Right renal cortex interstitium (tissue), 3 donors: ENCODE measurements at regions not wholly inside any gene's neighbourhood (a gene's known extent, or its start where the extent isn't known, plus 50 kb on each side); places are given as distances from the start of the nearest gene placed in this dataset.
"Not testable (repeated sequence)": the region's sequence is repeated elsewhere in the genome, so short reads cannot be mapped to it uniquely, and the experiment has no call there.

ENCODE experiments used
- DNase-seq, 3 donors: peaks; one replicate each; pipeline ENCODE4 v3.0.0-alpha.2; 2013; ENCODE audit warnings: low read depth in 3 of 3, low spot score in 2 of 3

DNA sequence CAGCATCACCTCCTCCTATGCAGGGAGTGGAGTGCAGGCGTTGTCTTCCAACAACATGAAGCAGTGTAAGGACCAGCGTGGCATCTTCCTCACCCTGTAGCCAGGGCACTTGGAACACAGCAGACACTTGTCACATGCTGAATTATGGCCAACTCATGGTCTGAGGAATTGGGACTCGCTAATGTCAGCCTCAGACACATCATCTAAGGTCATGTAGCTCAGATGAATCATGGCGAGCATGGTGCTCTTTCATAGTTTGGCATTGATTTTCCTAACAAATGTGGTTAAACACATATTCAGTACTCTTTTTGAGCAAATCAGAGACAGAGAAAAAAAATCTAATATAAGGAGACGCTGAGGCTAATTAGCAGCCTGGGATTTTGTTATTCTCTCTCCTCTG is 99.6 kb upstream of the SGCG start:
- DNase-seq = no peak

DNA sequence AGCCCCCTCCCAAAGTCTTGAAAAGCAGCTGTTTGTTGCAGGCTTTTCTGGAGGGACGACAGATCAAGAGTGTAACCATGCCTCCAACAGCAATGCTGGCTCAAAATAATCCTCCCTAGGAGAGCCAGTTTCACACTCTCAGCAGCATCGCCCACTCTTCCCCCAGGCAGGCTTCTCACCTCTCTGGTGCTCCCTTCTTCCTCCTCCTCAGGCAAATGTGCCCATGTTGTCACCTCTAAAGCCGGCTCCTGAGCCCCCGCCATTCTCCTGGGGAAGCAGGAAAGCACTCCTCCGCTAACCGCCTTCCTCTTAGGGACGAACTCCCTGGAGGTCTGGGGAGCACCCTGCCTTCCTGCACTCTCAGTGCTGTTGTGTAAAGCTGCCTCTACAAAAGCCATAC is 98.9 kb upstream of the SGCG start:
- no peak for DNase-seq

- no peak for DNase-seq
These were observed 93.7 kb upstream of the SGCG start for GRCh38 chr13:23086968-23087623.

DNA sequence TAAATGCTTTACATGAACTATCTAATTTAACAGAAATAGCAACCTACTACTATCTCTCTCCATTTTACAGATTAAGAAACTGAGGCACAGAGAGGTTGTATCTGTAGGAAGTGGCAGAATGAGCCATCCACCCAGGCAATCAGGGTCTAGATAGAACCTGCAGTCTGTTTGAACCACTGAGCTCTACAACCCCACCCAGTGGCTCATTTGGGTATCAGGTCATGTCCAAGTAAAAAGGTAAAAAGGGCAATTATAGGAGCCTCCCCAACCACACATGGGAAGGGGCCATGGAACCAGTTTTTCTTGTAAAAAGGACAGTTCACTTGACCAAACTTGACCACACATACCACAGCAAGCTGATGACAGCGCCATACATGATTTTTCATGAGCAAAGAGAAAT is 92.9 kb upstream of the SGCG start:
- DNase-seq = no peak

DNA sequence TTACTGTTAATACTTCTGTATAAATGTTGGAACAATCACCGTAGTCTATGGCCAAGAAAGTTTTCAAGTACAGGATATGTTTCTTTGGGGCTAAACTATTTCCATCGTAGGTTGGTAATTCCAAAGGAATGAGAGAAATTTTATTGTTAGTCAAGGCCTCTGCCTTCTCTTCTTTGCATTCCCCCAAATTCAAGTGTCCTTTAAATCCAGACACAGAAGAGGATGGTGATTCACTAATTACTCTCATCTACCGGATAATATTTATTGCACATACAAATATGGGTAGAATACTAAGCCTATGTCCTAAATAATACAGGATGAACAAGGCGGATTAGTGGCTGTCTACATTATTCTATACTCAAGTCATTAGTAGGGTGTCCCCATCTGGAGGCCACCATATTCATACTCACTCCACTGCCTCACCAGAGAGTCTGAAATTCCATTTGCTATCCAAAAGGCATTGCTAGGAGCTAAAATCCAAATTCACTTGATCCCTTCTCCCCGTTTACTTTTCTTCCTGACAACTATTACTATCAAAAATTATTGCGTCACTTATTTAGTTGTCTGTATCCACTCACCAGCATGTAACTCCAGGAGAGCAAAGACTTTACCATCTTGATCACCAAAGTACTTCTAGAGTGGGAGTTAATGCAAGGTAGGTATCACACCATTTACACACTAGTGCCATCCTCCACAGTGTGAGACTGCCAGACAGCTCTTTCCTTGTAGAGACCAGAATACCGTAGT is 82.4 kb upstream of the SGCG start:
- no peak for DNase-seq

DNA sequence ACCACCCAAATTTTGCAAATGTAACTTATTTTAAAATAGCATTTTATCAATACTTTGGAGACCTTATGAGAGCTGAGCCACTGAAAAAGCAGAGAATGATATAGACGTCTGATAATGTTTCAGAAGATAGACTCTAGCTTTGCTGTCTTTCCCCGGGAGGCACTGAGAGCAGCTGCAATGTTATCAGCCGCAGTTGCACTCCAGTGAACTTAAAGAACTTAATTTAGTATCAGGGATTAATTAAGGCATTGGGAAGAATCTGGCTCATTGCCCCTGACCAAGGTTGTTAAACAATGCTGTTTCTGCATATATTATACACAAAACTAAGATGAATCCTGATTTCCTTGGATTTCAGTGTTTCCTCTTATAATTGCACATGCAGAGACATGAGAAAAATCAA is 75.7 kb upstream of the SGCG start:
- DNase-seq = no peak

- no peak for DNase-seq
These were observed 73.1 kb upstream of the SGCG start for GRCh38 chr13:23107665-23108064.

GRCh38 chr13:23119131-23119530 is 61.6 kb upstream of the SGCG start:
- no peak for DNase-seq

DNA sequence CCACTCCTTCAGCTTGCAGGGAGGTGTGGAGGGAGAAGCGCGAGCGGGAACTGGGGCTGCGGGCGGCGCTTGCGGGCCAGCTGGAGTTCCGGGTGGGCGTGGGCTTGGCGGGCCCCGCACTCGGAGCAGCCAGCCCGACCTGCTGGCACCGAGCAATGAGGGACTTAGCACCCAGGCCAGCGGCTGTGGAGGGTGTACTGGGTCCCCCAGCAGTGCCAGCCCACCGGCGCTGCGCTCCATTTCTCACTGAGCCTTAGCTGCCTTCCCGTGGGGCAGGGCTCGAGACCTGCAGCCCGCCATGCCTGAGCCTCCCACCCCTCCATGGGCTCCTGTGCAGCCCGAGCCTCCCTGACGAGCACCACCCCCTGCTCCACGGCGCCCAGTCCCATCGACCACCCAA is 53.2 kb upstream of the SGCG start:
- not testable (repeated sequence) for DNase-seq

DNA sequence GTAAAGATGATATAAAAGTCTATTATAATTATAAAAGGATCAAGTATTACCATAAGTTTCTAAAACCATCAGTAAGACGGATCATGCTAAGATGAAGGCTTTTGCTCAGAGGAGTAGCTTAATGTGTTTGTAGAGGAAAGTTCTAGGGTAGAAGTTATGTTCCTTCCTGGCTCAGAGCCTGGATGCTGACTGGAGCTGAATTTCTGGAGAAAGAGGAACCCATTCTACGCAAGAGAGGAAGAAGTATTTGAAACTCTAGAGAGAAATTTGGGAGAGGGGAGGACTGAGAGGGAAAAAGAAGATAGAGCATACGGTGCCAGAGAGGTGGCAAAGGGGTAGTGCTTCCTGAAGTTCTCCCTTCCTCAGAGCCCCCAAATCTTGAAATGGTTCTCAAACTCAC is 51.4 kb upstream of the SGCG start:
- no peak for DNase-seq
